Ecto neural progenitor cell (in vitro differentiated cells): ENCODE measurements at regions not wholly inside any gene's neighbourhood (a gene's known extent, or its start where the extent isn't known, plus 50 kb on each side); places are given as distances from the start of the nearest gene placed in this dataset.
"Not testable (repeated sequence)": the region's sequence is repeated elsewhere in the genome, so short reads cannot be mapped to it uniquely, and the experiment has no call there.

Experiments used
- DNase-seq: peaks from one replicate; pipeline ENCODE4 v3.0.0-alpha.2; 2018; ENCODE audit warnings: low spot score

GRCh38 chr2:144971786-144972335, 451.9 kb upstream of the ZEB2 start:
- no peak for DNase-seq

- DNase-seq: not testable (repeated sequence)
These were observed 450.5 kb upstream of the ZEB2 start for GRCh38 chr2:144970410-144970809.

GRCh38 chr2:144969564-144969963, 449.6 kb upstream of the ZEB2 start:
- DNase-seq: not testable (repeated sequence)

GRCh38 chr2:144967961-144968360, 448.0 kb upstream of the ZEB2 start:
- DNase-seq: no peak

- no peak for DNase-seq
These were observed 445.3 kb upstream of the ZEB2 start for GRCh38 chr2:144965172-144965571.

- DNase-seq: no peak
These were observed 443.1 kb upstream of the ZEB2 start for GRCh38 chr2:144963031-144963430.

GRCh38 chr2:144959416-144959815, 439.5 kb upstream of the ZEB2 start:
- DNase-seq: no peak

- no peak for DNase-seq
These were observed 431.1 kb upstream of the ZEB2 start for GRCh38 chr2:144950899-144951560.

GRCh38 chr2:144948205-144948855, 428.4 kb upstream of the ZEB2 start:
- DNase-seq: no peak

GRCh38 chr2:144947709-144948037, 427.8 kb upstream of the ZEB2 start:
- DNase-seq: no peak

- DNase-seq: no peak
These were observed 426.3 kb upstream of the ZEB2 start for GRCh38 chr2:144946263-144946662.

- no peak for DNase-seq
These were observed 424.8 kb upstream of the ZEB2 start for GRCh38 chr2:144944546-144945220.

- DNase-seq: no peak
These were observed 424.1 kb upstream of the ZEB2 start for GRCh38 chr2:144943986-144944385.

- DNase-seq: no peak
These were observed 423.5 kb upstream of the ZEB2 start for GRCh38 chr2:144943293-144943941.

- no peak for DNase-seq
These were observed 422.8 kb upstream of the ZEB2 start for GRCh38 chr2:144942516-144943256.

GRCh38 chr2:144941743-144942488, 422.0 kb upstream of the ZEB2 start:
- DNase-seq: no peak

- no peak for DNase-seq
These were observed 419.7 kb upstream of the ZEB2 start for GRCh38 chr2:144939590-144939989.

- no peak for DNase-seq
These were observed 418.2 kb upstream of the ZEB2 start for GRCh38 chr2:144937910-144938709.

- no peak for DNase-seq
These were observed 417.1 kb upstream of the ZEB2 start for GRCh38 chr2:144937066-144937465.

- DNase-seq: no peak
These were observed 416.5 kb upstream of the ZEB2 start for GRCh38 chr2:144936442-144936841.
